IPS DF 4.7 (cell line): ENCODE measurements at regions not wholly inside any gene's neighbourhood (a gene's known extent, or its start where the extent isn't known, plus 50 kb on each side); places are given as distances from the start of the nearest gene placed in this dataset.
"Not testable (repeated sequence)": the region's sequence is repeated elsewhere in the genome, so short reads cannot be mapped to it uniquely, and the experiment has no call there.

ENCODE experiments used
- DNase-seq: peaks from one replicate; pipeline ENCODE4 v3.0.0-alpha.2; 2013; ENCODE audit warnings: low spot score; ENCODE audit errors: extremely low read depth

DNA sequence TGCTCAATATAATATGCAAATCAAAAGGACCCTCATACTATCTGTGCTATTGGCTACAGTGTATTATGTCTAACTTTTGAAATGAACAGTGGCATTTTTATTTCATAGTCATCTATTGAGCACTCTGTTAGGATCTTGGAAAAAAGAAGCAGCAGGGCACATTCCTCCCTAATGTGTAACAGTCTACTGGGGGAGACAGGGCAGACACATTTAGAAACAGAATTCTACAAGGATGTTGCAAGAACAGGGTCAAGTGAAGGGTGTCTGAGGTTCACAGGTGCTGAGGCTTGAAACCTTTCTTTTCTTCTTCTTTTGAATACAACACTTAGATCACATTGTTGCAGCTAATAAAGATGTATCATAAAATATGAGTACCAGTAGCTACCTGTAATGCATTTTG is 129.7 kb upstream of the SLC4A4 start:
- no peak for DNase-seq

DNA sequence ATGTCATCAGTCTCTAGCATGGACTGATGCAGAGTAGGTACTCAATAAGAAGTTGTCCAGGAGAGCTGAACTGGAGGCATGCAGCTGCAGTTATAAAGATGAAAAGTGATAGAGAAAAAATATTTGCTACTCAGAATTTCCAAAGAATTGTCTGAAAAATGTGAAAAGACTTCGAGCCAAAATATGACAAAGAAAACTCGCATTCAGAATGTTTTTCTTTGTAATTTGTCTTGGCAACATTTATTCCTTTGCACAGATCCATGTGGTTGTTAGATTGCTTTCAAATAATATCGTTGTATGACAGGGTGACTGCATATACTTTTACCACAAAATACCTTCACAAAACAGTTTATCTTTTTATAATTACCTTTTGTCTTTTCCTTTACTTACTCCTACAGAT is 128.0 kb upstream of the SLC4A4 start:
- no peak for DNase-seq

DNA sequence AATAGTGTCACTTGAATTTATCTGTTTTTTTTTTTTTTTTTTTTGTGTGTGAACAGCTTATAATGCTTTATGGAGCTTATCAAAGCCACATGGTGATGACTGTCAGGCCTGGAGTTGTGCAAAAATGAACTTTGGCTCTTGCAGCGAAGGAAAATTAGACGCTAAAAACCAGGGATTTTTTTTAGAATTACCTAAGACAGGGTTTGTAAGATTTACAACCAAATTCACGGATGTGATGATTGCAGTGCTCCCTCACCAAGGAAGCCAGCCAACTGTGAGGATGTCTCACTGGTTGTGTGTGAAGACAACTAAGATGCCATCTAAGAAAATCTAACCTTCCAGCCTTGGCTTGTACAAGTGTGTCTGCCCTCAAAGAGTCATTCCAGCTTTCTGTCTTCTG is 127.1 kb upstream of the SLC4A4 start:
- DNase-seq: no peak

DNA sequence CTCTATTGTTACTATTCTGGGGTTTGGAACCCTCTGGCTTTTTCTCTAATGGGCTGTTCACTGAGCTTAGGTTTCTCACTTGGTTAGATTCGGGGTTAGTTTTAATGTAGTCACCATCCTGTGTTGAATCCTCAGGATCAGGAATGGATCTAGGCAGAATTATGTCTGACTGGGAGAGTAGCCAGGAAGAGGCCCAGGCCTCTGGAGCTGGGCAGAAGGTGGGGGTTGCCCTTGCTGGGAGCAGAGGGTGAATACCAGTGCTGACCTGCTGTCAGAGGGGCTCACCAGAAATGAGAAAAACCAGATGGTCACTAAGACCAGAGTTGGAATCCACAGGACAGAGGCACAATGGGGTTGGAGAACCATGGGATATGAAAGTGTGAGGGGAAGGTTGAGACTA is 126.6 kb upstream of the SLC4A4 start:
- no peak for DNase-seq

DNA sequence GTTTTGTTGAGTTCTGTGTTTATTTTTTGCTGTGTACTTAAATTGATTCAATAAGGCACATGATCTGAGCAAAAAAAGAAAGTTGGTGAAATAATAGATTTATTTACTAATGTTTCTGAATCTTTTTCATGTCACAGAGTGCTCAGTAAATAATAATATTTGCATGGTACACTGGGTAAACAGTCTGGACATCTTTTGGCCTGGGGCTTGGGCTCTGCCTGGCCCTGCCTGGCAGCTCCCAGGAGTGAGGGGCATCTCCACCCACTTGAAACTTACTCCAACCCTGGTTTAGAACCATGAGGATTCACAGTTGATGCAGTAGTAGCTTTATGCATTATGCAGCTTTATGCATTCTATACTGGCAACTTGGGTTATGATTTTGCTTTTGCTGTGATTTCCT is 124.2 kb upstream of the SLC4A4 start:
- DNase-seq: no peak

DNA sequence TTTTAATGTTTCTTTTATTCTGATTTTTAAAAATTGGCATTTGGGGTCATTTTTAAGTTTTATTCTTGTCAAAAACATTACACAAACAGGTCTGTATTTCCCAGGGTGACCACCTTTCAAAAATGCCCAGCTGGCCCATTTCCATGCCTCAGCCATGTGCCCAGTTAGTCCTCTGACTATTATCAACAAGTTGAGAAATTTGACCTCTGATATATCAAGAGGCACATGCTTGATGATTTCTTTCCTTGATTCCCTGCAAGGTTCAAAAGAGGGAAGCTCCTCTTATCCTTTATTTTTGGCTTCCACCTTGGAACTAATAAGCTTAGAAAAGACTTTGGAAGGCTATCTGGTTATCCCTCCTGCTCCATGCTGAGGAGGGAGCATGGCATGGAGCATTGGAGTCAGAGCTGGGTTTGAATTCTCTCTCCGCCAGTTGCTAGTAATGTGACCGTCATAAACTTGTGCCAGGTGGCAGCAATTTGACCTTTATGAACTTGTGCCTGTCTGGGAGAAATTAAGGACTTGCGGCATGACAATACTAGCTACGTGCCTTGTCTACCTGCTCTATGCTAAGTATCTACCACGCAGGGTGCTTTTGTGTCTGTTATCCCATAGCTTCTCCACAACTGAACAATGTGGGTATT is 122.4 kb upstream of the SLC4A4 start:
- no peak for DNase-seq

DNA sequence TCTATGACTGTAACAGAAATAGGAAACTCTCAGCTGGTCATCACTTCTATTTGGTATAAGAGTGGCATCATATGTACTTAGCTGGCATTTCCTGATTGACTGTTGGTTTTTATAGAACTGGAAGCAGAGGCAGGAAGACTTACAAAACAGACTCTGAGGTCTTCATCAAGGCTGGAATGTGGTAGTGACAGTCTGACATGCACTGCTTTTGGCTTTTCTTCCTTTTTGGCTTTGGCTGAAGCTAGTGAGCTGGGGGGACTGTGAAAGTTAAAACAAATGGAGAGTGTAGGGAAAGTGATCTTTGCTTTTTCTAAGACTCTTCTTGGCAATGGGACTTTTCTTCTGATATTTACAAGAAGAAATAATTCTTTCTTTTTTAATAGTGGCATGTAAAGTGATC is 121.1 kb upstream of the SLC4A4 start:
- DNase-seq: no peak

DNA sequence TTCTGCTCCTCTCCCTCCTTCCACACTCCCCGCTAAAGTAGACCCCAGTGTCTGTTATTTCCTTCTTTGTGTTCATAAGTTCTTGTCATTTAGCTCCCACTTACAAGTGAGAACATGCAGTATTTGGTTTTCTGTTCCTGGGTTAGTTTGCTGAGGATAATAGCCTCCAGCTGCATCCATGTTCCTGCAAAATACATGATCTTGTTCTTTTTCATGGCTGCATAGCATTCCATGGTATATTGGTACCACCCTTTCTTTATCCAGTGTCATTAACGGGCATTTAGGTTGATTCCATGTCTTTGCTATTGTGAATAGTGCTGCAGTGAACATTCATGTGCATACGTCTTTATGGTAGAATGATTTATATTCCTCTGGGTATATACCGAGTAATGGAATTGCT is 118.0 kb upstream of the SLC4A4 start:
- DNase-seq: not testable (repeated sequence)

DNA sequence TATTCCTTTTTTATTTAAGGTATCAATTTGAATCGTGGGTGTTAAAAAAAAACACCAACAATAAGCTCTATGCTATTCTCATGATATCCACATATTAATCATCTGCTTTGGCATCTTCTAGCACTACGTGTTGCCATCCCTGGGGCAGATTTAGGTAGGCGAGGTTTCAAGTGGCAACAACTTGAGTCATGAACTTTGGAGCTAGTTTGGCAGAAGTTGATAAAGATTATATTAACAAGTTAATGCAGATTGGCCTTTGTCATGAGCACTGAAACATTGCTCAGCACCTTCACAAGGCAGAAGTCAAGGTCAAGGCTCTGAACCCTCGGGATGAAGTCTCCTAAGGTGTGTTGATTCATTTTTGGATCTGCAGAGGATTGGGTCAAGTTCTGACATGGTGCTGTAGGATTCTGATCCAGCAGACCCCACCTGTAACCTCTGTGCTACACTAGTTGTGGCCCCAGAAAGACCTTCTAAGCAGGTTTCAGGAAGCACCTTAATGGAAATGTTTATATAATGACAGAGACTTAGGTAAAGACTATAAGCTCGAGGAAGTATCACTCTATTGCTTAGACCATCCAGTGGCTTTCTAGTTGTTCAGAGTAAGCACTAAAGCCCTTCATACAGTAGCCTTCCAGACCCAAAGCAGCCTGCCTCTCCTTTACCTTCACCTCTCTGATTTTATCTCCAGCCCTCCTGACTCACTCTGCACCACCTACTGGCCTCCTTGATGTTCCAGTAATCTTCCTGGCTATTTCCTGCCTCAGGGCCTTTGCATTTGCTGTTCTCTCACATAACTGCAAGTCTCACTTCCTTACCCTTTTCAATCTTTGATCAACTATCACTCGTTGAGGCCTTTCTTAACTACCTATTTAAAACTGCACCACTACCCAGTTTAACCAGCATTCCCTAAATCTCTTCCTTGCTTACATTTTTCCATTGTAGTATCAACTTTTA is 117.0 kb upstream of the SLC4A4 start:
- DNase-seq: no peak

DNA sequence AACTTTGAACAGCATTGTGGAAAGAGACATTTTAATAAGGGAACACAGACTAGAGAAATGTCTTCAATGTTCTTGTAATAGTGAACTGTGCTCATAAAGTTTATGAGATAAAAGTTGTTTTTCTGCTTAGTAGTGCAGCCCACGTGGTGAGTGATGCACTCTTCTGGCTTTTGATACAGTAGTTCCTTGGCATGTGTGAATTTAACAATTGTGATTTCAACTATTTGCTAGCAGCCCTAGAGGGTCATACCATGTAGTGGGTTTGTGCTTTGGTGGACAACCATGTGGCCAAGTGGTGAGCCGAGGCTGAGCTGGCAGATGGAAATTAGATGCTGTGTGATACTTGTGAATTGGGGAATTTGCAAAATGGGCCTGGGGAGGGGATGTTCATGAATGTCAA is 116.2 kb upstream of the SLC4A4 start:
- no peak for DNase-seq

DNA sequence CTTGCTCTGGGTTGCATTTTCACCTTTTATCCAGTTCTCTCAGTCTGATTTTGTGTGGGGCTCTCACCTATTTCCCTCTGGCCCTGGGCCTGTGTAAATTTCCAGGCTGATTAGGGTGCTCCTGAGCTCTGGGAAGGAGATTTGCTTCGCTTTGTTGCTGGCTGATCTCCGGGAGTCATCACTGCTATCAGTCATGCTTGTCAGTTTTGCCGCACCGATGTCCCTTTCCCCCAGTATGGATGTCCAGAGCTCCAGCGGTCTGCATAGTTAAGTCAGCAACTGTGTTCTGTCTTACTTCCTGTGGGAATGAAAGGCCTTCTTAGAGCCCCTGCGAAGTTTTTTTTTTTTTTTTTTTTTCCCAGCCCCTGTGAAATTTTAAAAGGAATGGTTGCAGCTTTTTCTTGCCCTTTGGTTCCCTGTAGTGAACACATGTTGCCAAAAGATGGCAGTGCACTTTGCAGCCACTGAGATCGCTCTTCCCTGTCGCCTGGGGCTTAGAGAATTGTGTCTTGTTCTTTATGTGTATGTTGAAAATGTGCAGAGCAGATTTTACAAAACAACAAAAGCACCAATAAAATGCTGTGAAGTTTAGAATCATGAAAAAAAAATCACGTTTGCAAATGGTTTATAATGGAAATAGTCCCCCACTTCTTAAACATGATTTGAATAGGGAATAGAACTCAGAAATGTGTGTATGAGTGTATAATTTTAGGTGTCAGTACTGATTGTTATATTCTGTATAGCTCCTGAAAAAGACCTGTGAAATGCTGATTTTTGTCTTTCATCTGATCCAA is 109.1 kb upstream of the SLC4A4 start:
- peak; percentile 19 for DNase-seq

DNA sequence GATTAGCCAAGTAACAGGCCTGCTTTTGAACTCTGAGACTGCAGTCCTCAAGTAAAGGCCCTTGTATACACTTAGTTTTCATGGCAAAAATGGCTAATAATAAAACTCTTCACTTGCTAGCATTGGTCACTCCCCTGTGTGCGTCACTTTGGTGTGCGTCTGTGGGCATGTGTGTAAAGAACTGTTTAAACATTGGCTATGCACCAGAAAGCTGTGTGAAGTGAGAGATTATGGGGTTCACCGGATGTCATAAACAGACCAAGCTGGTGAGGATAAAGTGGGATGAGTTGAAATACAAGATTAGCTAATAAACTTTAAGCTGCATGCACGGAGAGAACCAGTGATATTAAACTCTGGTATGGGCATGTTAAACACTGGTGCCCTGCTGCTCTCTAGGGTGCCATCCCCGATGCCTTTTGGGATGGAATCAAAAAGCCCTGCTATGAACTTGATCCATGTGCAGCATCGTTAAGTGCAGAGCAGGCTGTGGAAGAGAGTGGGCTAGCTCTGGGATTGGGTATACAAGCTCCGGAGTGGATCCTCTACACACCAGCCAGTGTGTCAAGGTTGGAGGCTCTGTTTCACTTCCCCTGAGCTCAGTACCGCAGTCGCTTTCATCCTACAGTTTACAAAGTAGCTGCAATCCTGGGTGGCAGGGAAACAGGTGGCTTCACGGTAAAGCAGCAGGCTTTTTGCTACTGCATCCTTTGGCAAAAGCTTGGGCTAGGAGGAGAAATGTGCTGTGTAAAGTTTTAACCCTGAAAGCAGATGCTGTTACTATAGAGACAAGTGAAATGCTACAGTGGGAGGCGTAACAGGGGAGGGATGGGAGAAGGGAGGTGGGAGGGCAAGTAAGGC is 108.3 kb upstream of the SLC4A4 start:
- DNase-seq: no peak

DNA sequence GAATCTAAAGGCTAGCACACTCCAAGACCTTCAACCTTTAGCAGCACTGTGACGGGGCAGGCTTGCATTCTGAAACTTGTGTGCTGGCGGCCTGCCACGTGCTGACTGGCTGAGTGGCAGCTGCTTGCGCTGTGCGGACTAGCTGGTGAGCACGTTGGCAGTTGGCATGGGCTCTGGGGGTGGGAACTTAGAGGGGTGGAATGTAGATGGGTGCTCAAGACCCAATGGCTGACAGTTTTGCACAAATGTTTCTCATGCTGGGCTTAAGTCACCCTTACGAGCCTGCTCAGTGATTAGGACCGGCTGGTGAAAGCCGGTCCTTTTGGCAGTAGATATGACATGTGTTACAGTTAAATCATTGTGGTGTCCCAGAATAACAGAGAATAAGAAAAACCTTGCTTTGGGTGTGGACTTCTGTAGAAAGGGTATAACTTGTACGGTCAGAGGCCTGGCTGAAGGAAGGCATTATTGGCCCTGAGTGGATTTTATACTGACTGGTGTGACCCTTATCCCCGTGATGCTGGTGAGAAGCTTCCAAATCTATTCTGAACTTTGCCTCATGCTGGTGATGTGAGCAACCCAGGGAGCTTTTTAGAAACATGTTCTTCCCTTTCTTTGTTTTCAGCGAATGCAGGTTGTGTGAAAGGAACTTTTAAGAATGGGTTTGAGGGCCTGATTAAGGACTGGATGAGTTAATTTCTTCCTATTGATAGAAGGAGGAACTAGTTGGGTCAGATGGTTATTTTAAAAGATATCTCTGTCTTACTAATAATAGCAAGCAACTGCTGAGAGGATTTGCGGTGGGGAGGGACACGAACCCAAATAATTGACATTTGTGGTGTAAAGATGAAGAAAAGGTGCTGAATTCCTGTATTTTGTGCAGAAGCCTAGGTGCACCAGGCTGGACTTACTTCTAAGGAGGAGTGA is 107.4 kb upstream of the SLC4A4 start:
- DNase-seq: no peak

DNA sequence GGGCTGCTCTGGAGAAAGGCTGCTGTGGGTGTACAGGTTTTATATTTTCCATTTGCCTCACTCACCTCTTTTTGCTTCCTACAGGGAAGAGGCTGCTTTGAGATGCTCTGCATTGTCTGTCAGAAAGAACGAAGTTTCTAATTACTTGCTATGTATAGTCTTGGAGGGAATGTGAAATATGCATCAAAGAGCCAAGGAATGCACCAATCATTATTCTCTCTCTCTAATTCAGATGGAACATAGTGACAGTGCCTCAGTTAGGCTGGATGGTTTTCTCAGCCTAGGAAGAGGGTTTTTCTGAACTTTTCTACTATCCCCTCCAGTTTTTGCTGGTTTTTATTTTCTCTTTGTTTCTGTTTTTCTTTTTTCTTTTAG is 106.8 kb upstream of the SLC4A4 start:
- DNase-seq: no peak

DNA sequence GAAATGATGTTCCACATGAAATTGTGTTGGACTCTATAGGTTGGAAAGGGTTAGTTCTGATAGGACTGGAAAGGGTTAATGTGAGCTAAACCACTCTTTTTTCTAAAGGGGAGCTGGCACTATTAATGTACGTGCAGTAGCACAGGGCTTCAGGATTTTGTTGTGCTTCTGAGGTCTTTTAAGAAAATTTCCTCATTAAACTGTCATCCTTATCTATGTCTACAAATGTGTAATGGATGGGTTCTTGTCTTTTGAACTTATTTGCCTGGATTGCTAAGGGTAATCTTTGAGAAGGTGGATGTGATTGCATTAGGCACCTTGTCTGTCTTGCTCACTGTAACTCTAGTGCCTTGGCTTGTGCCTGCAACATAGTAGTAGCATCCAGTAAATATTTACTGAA is 106.0 kb upstream of the SLC4A4 start:
- DNase-seq: no peak

DNA sequence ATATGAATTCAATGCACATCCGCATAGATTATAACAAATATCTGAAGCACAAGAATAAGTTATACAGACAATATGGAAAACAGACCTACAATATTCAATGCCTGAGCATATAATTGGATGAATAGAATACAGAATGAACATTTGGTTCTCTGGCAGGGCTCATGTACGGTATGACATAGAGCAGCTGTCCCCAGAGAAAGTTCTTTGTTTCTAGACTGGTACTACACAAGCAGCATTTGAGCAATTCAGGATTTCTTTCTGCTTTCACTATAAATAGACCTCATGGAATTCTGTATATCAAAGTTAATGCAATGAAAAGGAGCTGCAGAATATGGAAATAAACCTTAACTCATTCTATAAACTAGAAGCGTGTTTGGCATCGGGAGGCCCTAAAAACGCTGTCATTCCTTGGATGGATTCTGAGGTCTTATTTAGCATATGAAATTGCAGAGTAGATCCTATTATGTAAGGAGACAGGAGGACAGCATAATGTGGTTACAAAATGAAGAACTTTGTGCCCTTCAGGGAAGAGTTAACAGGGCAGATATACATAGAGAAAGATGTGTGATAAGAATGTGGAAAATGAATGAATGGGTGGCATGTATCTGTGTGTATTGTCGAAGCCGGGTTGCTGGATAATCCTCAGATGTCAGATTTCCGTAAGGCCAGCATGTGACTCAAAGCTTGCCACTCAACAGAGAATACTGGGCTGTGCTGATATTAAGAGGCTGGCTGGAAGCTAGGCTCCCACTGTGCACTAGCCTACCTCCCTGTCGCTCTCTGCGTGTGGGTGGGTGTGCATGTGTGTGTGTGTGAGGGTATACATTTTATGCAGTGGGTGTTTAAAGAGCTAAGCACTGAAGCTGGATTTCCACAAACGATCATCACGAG is 103.3 kb upstream of the SLC4A4 start:
- DNase-seq: no peak

DNA sequence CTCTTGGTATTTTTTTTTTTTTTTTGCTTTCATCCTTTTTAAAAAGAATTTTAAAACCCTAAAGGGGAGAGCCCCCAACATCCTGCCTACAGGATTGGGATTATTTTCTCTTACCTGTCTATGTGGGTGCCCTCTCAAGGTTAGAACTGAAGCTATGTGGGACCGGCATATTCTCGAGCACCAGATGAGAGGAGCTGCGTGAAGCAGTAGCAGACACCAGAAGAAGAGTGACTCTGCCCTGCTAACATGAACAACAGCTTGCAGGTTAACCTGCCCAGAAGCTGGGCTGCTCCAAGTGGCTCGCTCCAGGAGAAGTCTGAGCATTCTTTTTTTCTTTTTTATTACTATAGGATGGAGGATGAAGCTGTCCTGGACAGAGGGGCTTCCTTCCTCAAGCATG is 102.6 kb upstream of the SLC4A4 start:
- no peak for DNase-seq

DNA sequence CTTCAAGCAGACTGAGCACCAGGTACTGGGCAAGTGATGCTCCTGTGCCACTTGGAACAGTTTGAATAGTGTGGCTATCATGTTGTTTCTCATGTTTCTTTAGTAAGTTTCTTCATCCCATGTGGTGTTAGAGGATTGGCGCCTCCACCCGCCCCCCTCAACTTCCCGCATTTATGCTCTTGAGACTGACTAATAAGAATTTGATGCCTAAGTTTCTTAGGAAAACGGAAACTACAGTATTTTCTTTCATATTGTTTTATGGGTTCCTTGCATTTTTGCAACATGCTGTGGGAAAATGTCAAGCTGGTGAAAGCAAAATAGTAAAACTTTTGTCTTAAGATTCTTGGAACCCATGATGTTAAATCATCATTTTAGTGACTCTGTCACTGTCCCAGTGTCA is 101.2 kb upstream of the SLC4A4 start:
- no peak for DNase-seq

DNA sequence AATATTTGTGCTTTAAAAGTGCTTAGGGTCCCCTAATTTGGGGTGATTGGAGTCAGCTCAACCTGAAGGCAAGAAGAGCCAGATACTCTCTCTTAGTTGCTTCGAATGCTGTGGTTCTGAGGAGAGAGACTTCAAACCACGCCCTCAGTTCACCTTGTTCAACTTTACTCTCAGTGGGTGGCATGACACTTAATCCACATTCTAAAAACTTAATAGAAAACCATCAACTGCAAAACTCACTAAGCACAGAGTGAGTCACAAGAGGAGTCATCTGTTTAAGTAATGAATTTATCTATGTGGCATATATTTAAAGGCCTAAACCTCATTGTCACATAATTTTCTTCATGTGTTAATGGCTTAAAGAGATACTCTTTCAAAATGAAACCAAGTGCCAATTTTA is 99.5 kb upstream of the SLC4A4 start:
- DNase-seq: no peak
